H1 (cell line): ENCODE measurements at regions not wholly inside any gene's neighbourhood (a gene's known extent, or its start where the extent isn't known, plus 50 kb on each side); places are given as distances from the start of the nearest gene placed in this dataset.

ENCODE experiments used
- CTCF ChIA-PET: fragments of 300-600 bp; sonication (Branson Sonifier 250); formaldehyde crosslinking; loops from one replicate; lab custom pipeline; 2021; ENCODE audit not compliant: partially characterized antibody; lab: Charles Lee
- POLR2A ChIA-PET: fragments of 300-600 bp; sonication (Branson Sonifier 250); formaldehyde crosslinking; loops from one replicate; lab custom pipeline; 2021; ENCODE audit warnings: inconsistent platforms; ENCODE audit not compliant: partially characterized antibody; lab: Charles Lee
- DNase-seq, 2 experiments: peaks; one replicate each; pipeline versions ENCODE4 v3.0.0 to v3.0.0-alpha.2; 2010 to 2022; ENCODE audit warnings: low spot score in 2 of 2, low read depth in 1 of 2, mixed read lengths in 1 of 2
- FAIRE-seq: peaks from 2 replicates; lab custom pipeline; 2011; peaks lifted over from hg19 to GRCh38; lab: Jason Lieb, UNC
- H2AFZ ChIP-seq: 2 replicates; pipeline ENCODE4 v1.8.1; 2012; ENCODE audit warnings: low read length, inconsistent platforms
- H2AK5ac ChIP-seq: 2 replicates; pipeline ENCODE4 v1.6.1; 2013; ENCODE audit warnings: low read depth, low read length
- H2BK120ac ChIP-seq: replicated peaks from 2 replicates; pipeline ENCODE3; 2013; ENCODE audit warnings: low read depth, low read length, inconsistent platforms
- H2BK12ac ChIP-seq: 2 replicates; pipeline ENCODE4 v1.6.1; 2013; ENCODE audit warnings: low read depth, low read length
- H2BK15ac ChIP-seq: 2 replicates; pipeline ENCODE4 v1.6.1; 2013; ENCODE audit warnings: low read length
- H2BK20ac ChIP-seq: 2 replicates; pipeline ENCODE4 v1.6.1; 2013; ENCODE audit warnings: low read length
- H2BK5ac ChIP-seq: 2 replicates; pipeline ENCODE4 v1.6.1; 2013; ENCODE audit warnings: low read depth, low read length
- H3K14ac ChIP-seq: 2 replicates; pipeline ENCODE4 v1.6.1; 2013; ENCODE audit warnings: inconsistent platforms; ENCODE audit not compliant: insufficient read length
- H3K18ac ChIP-seq: 2 replicates; pipeline ENCODE4 v1.6.1; 2013; ENCODE audit warnings: low read length; ENCODE audit errors: extremely low read depth
- H3K23ac ChIP-seq: 2 replicates; pipeline ENCODE4 v1.6.1; 2013; ENCODE audit warnings: inconsistent platforms; ENCODE audit not compliant: insufficient read length
- H3K23me2 ChIP-seq: 2 replicates; pipeline ENCODE4 v1.6.1; 2013; ENCODE audit warnings: low read depth, low read length
- H3K27ac ChIP-seq: 2 replicates; pipeline ENCODE4 v1.6.1; 2011; ENCODE audit warnings: low read depth, low read length, inconsistent platforms
- H3K27me3 ChIP-seq, 4 experiments: replicated peaks in 1 of 4; 1 replicate in 1 of 4; 2 replicates in 3 of 4; pipeline versions ENCODE4 v1.6.1 to v1.8.1; 2011 to 2013; ENCODE audit warnings: low read length in 3 of 4, mild to moderate bottlenecking in 3 of 4, inconsistent platforms in 2 of 4, mixed read lengths in 2 of 4, moderate library complexity in 1 of 4; ENCODE audit not compliant: control insufficient read depth in 3 of 4, insufficient read depth in 3 of 4; ENCODE audit errors: extremely low read depth in 1 of 4
- H3K36me3 ChIP-seq, 4 experiments: 2 replicates each; pipeline versions ENCODE4 v1.6.1 to v1.8.1; 2011 to 2013; ENCODE audit warnings: mild to moderate bottlenecking in 4 of 4, low read length in 3 of 4, moderate library complexity in 2 of 4, control low read depth in 1 of 4, inconsistent platforms in 1 of 4; ENCODE audit not compliant: insufficient read depth in 4 of 4, control insufficient read depth in 2 of 4
- H3K4ac ChIP-seq: replicated peaks from 2 replicates; pipeline ENCODE3; 2013; ENCODE audit warnings: low read length, low read depth, mixed read lengths, inconsistent platforms; ENCODE audit not compliant: insufficient read length
- H3K4me1 ChIP-seq, 4 experiments: replicated peaks in 1 of 4; 1 replicate in 1 of 4; 2 replicates in 3 of 4; pipeline versions ENCODE4 v1.6.1 to v1.8.1; 2011 to 2013; ENCODE audit warnings: low read length in 3 of 4, inconsistent platforms in 2 of 4, mixed read lengths in 1 of 4; ENCODE audit not compliant: insufficient read depth in 4 of 4, control insufficient read depth in 3 of 4
- H3K4me2 ChIP-seq, 2 experiments: 2 replicates each; pipeline versions ENCODE4 v1.6.1 to v1.8.1; 2011 to 2013; ENCODE audit warnings: low read depth in 2 of 2, low read length in 2 of 2, control low read depth in 1 of 2, inconsistent platforms in 1 of 2, mild to moderate bottlenecking in 1 of 2; ENCODE audit not compliant: insufficient read depth in 1 of 2
- H3K4me3 ChIP-seq, 4 experiments: fragments of 200-600, 300-600 bp in 1 of 4; sonication (generic), shearing (Covaris generic), sonication (Bioruptor Twin) in 1 of 4; 2 replicates each; pipeline versions ENCODE4 v1.5.1 to v1.8.1; 2011 to 2016; ENCODE audit warnings: low read length in 4 of 4, low read depth in 3 of 4, control low read depth in 2 of 4, inconsistent platforms in 2 of 4, mild to moderate bottlenecking in 2 of 4, mixed read lengths in 1 of 4, moderate library complexity in 1 of 4; ENCODE audit not compliant: insufficient read depth in 2 of 4; ENCODE audit errors: extremely low read depth in 1 of 4
- H3K56ac ChIP-seq: replicated peaks from 2 replicates; pipeline ENCODE3; 2013; ENCODE audit warnings: low read depth, mild to moderate bottlenecking, mixed read lengths, low read length, inconsistent platforms; ENCODE audit not compliant: insufficient read length
- H3K79me1 ChIP-seq: 2 replicates; pipeline ENCODE4 v1.6.1; 2013; ENCODE audit warnings: low read depth, low read length, control low read depth
- H3K79me2 ChIP-seq, 2 experiments: 2 replicates each; pipeline versions ENCODE4 v1.6.1 to v1.8.1; 2012 to 2013; ENCODE audit warnings: low read length in 2 of 2, mild to moderate bottlenecking in 2 of 2, inconsistent platforms in 1 of 2; ENCODE audit not compliant: insufficient read depth in 2 of 2, control insufficient read depth in 1 of 2
- H3K9ac ChIP-seq, 4 experiments: replicated peaks in 1 of 4; 1 replicate in 1 of 4; 2 replicates in 3 of 4; pipeline versions ENCODE4 v1.6.1 to v1.8.1; 2011 to 2013; ENCODE audit warnings: low read depth in 3 of 4, low read length in 3 of 4, control low read depth in 2 of 4, mild to moderate bottlenecking in 2 of 4, moderate library complexity in 2 of 4, inconsistent platforms in 1 of 4; ENCODE audit errors: extremely low read depth in 1 of 4
- H3K9me3 ChIP-seq, 2 experiments: 2 replicates each; pipeline versions ENCODE4 v1.6.1 to v1.8.1; 2012 to 2013; ENCODE audit warnings: mild to moderate bottlenecking in 2 of 2, moderate library complexity in 2 of 2, control low read depth in 1 of 2, inconsistent platforms in 1 of 2, low read depth in 1 of 2, low read length in 1 of 2, mixed read lengths in 1 of 2; ENCODE audit not compliant: insufficient read depth in 2 of 2
- H4K20me1 ChIP-seq, 2 experiments: replicated peaks in 1 of 2; 2 replicates each; pipeline versions ENCODE3 to v1.8.1; 2011 to 2013; ENCODE audit warnings: inconsistent platforms in 2 of 2, low read length in 2 of 2, mild to moderate bottlenecking in 1 of 2; ENCODE audit not compliant: insufficient read depth in 2 of 2, control insufficient read depth in 1 of 2
- H4K5ac ChIP-seq: 2 replicates; pipeline ENCODE4 v1.6.1; 2013; ENCODE audit warnings: low read length, low read depth, mixed read lengths, inconsistent platforms; ENCODE audit not compliant: insufficient read length
- H4K8ac ChIP-seq: 2 replicates; pipeline ENCODE4 v1.8.0; 2013; ENCODE audit warnings: mild to moderate bottlenecking, moderate library complexity, low read length, inconsistent platforms; ENCODE audit not compliant: insufficient read depth; ENCODE audit errors: extremely low read depth
- H4K91ac ChIP-seq: replicated peaks from 2 replicates; pipeline ENCODE3; 2013; ENCODE audit warnings: low read length, mixed read lengths, inconsistent platforms; ENCODE audit not compliant: insufficient read length
- EGR1 ChIP-seq: IDR thresholded peaks from 2 replicates; pipeline ENCODE4 v1.6.1; 2011; ENCODE audit warnings: low read depth, low read length, borderline replicate concordance
- RAD21 ChIP-seq, 2 experiments: IDR thresholded peaks in 1 of 2; conservative IDR thresholded peaks in 1 of 2; 2 replicates each; pipeline ENCODE4 v1.6.1; 2011; ENCODE audit warnings: low read depth in 2 of 2, low read length in 2 of 2, improper control_type of control experiment in 1 of 2, inconsistent platforms in 1 of 2, mild to moderate bottlenecking in 1 of 2, moderate library complexity in 1 of 2
- WGBS, 2 experiments: shearing (Covaris generic) in 1 of 2; methylation state at CpG; one replicate each; pipeline versions ENCODE4 v1.1.6 to v1.1.7; 2013 to 2015; ENCODE audit warnings: low lambda C conversion rate in 2 of 2, mixed read lengths in 2 of 2, inconsistent platforms in 1 of 2, low coverage in 1 of 2, missing lambda C conversion rate in 1 of 2; ENCODE audit not compliant: insufficient replicate concordance in 2 of 2, insufficient coverage in 1 of 2, insufficient read length in 1 of 2; ENCODE audit errors: extremely low coverage in 1 of 2, missing lambda C conversion rate in 1 of 2; 5-methylcytosine and 5-hydroxymethylcytosine counted together
- TF ChIP-seq, protein P1 (sequence below), 3 experiments: IDR thresholded peaks; 1 replicate in 2 of 3; 2 replicates in 1 of 3; pipeline versions ENCODE4 v1.5.1 to v1.6.1; 2011; ENCODE audit warnings: low read length in 3 of 3, mild to moderate bottlenecking in 3 of 3, inconsistent platforms in 2 of 3, low read depth in 1 of 3, moderate library complexity in 1 of 3; ENCODE audit not compliant: insufficient read depth in 1 of 3; ENCODE audit errors: control extremely low read depth in 1 of 3

DNA sequence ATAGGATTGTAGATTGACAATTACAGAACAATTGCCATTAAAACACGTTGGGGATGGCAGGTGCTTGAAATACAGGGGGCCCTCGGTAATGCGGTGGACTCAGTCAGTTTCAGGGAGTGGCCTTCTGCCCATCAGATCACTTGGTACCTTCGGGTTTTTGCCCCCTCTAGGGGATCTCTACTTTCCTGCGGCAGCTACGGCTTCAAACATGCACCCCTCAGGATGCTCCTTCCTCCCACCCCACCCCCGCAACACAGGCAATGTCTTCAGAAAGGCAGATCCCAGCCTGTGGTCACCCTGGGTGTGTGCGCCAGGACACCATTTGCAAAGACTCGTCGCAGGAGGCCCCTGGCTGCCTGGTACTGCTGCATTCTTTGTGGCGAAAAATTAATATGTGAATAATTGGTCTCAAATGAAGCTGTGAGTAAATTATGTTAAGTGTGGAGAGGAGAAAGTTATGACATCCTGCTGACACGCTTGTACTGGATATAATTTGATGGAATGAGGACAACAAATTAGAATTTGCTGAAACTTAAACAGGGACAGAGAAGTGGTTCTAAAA, 431.0 kb upstream of the MKI67 start:
- H3K9ac ChIP-seq = no peak overlapping the region
- CTCF ChIA-PET = interaction anchor here (0.9 to 3.9 kb wide), 6 partner anchors 9 to 290 kb away, joined by 3 to 18 read pairs (median 4); no protein-coding TSS in a partner anchor
- no peak overlapping the region for H3K27ac ChIP-seq
- H3K56ac ChIP-seq = no peak overlapping the region
- H2BK120ac ChIP-seq = no peak overlapping the region
- H4K20me1 ChIP-seq = no peaks in the 10 kb centered on the region
- no peak overlapping the region for H2AK5ac ChIP-seq
- no peak overlapping the region for H3K23ac ChIP-seq
- peaks cover 12 to 22% of the 10 kb centered on the region in 2 experiments for H3K9me3 ChIP-seq
- no peak overlapping the region for H3K4ac ChIP-seq
- 73% methylated on average over 12 of the region's 12 CpGs; no CpG with 5 or more reads in 1 of the 2 experiments for WGBS, 2 experiments
- no peak overlapping the region for H3K4me3 ChIP-seq
- no peaks in the 10 kb centered on the region for H3K79me1 ChIP-seq
- H3K36me3 ChIP-seq = no peaks in the 10 kb centered on the region; a peak in 1 of 8 replicates
- no peak overlapping the region for H2BK15ac ChIP-seq
- no peaks in the 10 kb centered on the region for H3K27me3 ChIP-seq
- DNase-seq = no peak
- H3K79me2 ChIP-seq = no peaks in the 10 kb centered on the region
- no peak overlapping the region for H2AFZ ChIP-seq
- H4K91ac ChIP-seq = no peak overlapping the region
- no peak overlapping the region for H3K14ac ChIP-seq
- H2BK5ac ChIP-seq = no peak overlapping the region
- no peaks in the 10 kb centered on the region; the same call in 1 of the 2 replicates for H3K23me2 ChIP-seq
- H3K4me1 ChIP-seq = peaks cover 0 to 3% (median 2%) of the 10 kb centered on the region in 4 experiments; a peak in 2 of 7 replicates
- no peak overlapping the region; a peak in 1 of 4 replicates for H3K4me2 ChIP-seq
- no peak for FAIRE-seq
- H3K18ac ChIP-seq = no peak overlapping the region
- POLR2A ChIA-PET = no interaction called here
- TF ChIP-seq, protein P1, sequence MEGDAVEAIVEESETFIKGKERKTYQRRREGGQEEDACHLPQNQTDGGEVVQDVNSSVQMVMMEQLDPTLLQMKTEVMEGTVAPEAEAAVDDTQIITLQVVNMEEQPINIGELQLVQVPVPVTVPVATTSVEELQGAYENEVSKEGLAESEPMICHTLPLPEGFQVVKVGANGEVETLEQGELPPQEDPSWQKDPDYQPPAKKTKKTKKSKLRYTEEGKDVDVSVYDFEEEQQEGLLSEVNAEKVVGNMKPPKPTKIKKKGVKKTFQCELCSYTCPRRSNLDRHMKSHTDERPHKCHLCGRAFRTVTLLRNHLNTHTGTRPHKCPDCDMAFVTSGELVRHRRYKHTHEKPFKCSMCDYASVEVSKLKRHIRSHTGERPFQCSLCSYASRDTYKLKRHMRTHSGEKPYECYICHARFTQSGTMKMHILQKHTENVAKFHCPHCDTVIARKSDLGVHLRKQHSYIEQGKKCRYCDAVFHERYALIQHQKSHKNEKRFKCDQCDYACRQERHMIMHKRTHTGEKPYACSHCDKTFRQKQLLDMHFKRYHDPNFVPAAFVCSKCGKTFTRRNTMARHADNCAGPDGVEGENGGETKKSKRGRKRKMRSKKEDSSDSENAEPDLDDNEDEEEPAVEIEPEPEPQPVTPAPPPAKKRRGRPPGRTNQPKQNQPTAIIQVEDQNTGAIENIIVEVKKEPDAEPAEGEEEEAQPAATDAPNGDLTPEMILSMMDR (IDR thresholded peaks at IDR 0.05; ENCODE audit: control extremely low read depth in 1 of 3, insufficient read depth in 1 of 3, low read depth in 1 of 3, low read length in 3 of 3) = peak in 2 of 3 experiments; percentile 2 to 30; a peak in 2 of 4 replicates
- TF ChIP-seq EGR1 (no peak), RAD21 (IDR thresholded peaks at IDR 0.05 in 1 of 2, conservative IDR thresholded peaks at IDR 0.05 in 1 of 2; ENCODE audit: low read depth in 2 of 2, low read length in 2 of 2) (peak in 1 of 2 experiments; percentile 22; a peak in 1 of 4 replicates)
- H4K5ac ChIP-seq = no peak overlapping the region
- no peak overlapping the region for H2BK20ac ChIP-seq
- H4K8ac ChIP-seq = no peak overlapping the region
- 0 out of 2 replicates have a peak overlapping the region, but pooled peaks have one; percentile 68 for H2BK12ac ChIP-seq
